ENCODE measurements at regions not wholly inside any gene's neighbourhood (a gene's known extent, or its start where the extent isn't known, plus 50 kb on each side); places are given as distances from the start of the nearest gene placed in this dataset.

GRCh38 chr21:21971384-21971783 lies 973.2 kb downstream of the NCAM2 start:
- no peak for TF ChIP-seq POLR2A (IDR thresholded peaks at IDR 0.05; ENCODE audit: low read length)
- TF ChIP-seq GATA1 (IDR thresholded peaks at IDR 0.05; ENCODE audit: low read depth, low read length), result no peak
